HG03442 (cell line): ENCODE measurements at regions not wholly inside any gene's neighbourhood (a gene's known extent, or its start where the extent isn't known, plus 50 kb on each side); places are given as distances from the start of the nearest gene placed in this dataset.

ENCODE experiments used
- ATAC-seq: cut with Tn5 transposase; IDR thresholded peaks from one replicate; pipeline ENCODE4 v1.9.1; 2021; ENCODE audit warnings: mild to moderate bottlenecking, moderate library complexity; ENCODE audit not compliant: unreplicated experiment

- ATAC-seq = no peak
Measured at GRCh38 chr4:43898836-43899235, 549.8 kb downstream of the KCTD8 start.

GRCh38 chr4:43903456-43903855, 545.2 kb downstream of the KCTD8 start:
- ATAC-seq = no peak

GRCh38 chr4:43918377-43918776, 530.2 kb downstream of the KCTD8 start:
- no peak for ATAC-seq

- ATAC-seq = no peak
Measured at GRCh38 chr4:43932448-43932847, 516.2 kb downstream of the KCTD8 start.

DNA sequence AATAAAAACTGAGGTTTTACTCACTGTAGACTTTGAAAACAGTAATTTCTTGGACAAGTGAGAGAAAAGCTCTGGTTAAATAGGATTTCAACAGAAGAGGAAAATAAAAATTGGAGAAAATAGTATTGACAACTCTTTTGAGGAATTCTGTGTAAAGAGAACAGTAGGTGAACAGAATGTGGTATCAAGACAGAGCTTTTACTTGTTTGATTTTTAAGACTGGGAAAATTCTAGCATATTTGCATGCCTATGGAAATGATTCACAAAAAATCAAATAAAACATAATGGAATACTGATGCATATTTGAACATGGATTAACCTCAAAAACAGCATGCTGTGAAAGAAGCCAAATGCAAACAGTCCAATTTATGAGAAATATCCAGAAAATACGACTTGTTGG, 504.6 kb downstream of the KCTD8 start:
- ATAC-seq = no peak

DNA sequence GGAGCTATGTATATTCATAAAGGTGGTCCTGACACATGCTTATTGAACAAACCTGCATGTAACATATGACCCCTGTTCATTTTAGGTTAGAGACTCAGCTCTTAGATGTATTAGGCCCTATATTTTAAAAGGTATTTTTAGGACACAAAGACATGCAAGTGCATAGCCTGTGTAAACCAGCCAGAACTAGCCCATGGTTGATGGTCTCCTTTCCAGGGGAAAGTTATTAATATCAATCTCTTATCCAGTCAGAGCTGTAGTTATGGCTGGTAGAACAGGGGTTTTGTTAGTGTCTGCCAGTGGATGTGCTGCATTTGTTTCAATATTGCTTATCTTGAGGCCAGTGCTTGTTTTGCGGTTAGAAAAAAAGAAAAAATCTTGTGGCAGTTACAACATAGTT, 488.6 kb downstream of the KCTD8 start:
- no peak for ATAC-seq

DNA sequence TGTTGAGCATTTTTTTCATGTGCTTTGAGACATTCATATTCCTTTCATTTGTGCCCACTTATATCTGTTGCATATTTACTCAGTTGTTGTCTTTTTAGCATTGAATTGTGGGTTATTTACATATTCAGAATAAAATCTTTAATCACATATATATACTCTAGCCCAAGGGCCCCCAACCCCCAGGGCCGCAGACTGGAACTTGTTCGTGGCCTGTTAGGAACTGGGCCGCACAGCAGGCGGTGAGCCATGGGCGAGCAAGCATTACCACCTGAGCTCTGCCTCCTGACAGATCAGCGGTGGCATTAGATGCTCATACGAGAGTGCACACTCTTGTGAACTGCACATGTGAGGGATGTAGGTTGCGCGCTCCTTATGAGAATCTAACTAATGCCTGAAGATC, 480.6 kb downstream of the KCTD8 start:
- no peak for ATAC-seq

GRCh38 chr4:43983610-43984009, 465.0 kb downstream of the KCTD8 start:
- ATAC-seq = no peak

- no peak for ATAC-seq
Measured at GRCh38 chr4:43987331-43987944, 461.2 kb downstream of the KCTD8 start.

- no peak for ATAC-seq
Measured at GRCh38 chr4:43990551-43990950, 458.1 kb downstream of the KCTD8 start.

- no peak for ATAC-seq
Measured at GRCh38 chr4:43990963-43991362, 457.6 kb downstream of the KCTD8 start.

DNA sequence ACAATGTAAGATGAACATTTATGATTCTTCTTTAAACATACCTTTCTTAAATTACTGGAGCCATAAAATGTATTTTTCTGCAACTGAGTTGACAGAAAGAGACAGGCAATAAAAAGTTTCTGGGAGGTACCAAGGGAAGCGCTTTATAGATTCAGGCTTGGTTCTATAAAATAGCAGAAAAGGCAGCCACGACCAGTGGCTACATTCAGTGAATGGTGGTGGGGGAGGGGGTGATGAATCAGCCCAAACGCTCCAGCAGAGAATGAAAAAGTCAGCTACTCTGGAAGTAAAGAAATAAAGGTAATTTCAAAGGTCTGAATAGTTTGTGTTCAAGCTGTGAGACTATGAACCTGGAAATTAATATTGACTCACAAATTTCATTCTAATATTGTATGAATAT, 456.1 kb downstream of the KCTD8 start:
- no peak for ATAC-seq

DNA sequence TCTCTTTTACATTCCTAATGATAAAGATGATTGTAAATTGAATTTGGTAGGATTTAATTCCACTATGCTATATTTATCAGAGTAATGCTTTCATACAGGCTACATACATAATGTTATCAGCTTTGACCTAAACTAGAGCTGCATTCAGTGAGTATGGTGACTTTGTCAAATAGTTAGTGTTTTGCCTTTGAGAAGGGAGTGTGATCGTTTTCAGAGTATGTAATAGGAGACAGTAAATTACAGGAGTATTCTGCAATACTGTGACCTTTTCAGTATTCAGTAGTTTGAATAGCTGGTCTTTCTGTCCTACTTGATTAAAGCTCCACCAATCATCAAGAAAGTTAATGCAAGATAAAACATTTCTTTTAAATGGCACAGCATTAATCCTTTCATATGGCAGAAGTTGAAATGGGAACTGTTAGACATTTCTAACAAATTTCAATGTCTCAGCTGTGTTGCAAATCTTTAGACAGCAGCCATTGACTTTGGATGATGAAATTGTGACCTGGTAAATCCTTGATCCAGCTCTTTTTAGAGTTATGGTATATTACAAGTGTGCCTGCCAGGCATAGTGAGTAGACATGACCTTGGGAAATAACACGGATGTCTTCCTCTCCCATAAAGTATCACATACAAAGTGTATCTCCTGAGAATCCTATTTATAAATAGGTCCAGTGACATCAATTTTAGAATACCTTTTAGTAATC, 455.3 kb downstream of the KCTD8 start:
- no peak for ATAC-seq

DNA sequence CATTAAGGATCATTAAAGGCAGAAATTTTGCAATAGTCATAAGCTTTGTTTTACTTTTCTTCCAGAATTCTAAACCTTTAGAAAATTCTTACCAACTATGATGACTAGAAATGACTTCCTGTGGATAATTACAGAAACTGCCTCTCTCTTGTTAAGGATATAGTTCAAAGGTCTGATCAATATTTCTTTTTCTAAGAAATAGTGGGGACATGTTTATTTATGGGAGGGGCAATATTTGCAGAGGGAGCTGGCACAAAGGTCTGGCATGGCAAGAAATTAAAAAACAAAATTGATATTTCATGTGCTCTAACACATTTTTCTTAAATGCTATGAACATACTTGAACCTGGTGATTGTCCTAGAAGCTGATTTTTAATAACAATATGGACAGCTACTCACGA, 448.9 kb downstream of the KCTD8 start:
- no peak for ATAC-seq

- ATAC-seq = no peak
Measured at GRCh38 chr4:44002368-44002767, 446.2 kb downstream of the KCTD8 start.

DNA sequence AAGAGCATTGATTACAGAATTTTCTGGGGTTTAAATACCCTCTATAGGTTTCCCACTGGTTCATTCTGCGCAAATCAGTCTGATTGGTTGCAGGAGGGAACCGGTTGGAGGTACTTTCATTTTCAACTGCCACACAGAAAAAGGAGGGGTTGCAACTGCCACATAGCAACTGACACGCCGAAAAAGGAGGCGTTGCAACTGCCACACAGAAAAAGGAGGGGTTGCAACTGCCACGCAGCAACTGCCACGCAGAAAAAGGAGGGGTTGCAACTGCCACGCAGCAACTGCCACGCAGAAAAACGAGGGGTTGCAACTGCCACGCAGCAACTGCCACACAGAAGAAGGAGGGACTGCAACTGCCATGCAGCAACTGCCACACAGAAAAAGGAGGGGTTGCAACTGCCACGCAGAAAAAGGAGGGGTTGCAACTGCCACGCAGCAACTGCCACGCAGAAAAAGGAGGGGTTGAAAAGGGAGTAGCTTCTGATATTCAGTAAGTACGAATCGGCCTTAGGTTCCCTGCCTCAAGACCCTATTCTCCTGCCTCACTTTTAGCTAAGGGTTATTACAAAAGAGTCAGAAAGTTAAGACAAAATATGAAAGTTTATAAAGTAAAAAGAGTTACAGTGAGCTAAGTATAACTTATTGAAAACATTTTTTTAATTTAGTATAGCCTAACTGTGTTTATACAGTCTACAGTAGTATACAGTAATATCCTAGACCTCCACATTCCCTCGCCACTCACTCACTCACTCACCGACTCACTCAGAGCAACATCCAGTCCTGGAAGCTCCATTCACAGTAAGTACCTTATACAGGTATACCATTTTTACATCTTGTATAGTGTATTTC, 431.8 kb downstream of the KCTD8 start:
- no peak for ATAC-seq

DNA sequence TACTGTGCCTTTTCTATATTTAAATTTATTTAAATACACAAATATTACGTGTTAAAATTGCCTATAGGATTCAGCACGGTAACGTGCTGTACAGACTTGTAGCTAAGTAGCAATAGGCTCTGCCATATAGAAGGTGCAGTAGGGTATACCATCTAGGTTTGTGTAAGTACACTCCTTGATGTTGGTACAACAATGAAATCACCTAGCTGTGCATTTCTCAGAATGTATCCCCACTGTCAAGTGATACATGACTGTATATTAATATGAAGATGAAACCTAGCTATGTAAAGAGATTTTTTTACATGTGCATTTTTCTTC, 431.2 kb downstream of the KCTD8 start:
- ATAC-seq = no peak

GRCh38 chr4:44019721-44020120, 428.9 kb downstream of the KCTD8 start:
- no peak for ATAC-seq

GRCh38 chr4:44025376-44026020, 423.1 kb downstream of the KCTD8 start:
- no peak for ATAC-seq

GRCh38 chr4:44038811-44039210, 409.8 kb downstream of the KCTD8 start:
- no peak for ATAC-seq

DNA sequence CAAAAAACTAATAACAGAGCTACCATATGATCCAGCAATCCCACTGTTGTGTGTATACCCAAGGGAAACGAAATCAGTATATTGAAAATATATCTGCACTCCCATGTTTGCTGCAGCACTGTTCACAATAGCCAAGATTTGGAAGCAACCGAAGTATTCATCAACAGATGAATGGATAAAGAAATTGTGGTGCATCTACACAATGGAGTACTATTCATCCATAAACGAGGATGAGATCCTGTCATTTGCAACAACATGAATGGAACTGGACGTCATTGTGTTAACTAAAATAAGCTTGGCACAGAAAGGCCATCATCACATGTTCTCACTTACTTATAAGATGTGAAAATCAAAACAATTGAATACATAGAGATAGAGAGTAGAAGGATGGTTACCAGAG, 402.1 kb downstream of the KCTD8 start:
- no peak for ATAC-seq

DNA sequence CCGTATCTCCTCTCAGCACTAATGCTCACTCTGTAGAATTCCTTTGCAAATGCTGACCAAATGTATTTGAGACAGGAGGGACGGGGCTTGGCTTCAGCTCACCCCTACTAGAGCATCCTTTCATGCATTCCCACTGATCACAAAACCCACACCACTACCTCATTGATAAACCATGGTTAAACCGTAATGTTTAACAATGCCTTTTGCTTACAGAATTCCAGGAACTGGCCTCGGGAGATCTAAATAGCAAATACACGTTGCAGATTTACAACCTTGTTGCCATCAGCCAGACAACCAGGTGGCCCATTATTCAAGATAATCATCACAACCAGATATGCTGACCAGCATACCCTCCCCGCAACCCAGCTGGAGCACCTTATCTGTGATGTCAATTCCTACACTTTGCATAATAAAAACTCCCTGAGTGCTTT, 391.9 kb downstream of the KCTD8 start:
- no peak for ATAC-seq
